ENCODE measurements at regions not wholly inside any gene's neighbourhood (a gene's known extent, or its start where the extent isn't known, plus 50 kb on each side); places are given as distances from the start of the nearest gene placed in this dataset.

DNA sequence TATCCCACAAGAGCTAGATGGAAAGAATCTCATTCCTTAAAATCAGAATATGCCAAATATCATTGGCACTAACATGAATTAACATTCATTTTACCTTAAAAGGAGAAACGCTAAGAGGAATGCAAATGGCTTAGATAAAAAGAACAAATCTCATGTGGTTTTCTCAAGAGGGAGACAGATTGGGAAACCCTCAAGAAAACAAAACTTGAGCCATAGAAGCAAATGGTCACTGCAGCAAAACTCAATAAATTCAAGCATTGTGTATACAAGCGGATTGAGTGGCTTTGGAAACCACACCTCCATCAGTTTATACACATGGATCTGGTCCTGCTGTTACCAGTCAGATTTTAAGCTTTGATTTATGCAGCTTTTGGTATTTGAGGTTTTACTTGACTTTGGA is 1331.8 kb upstream of the ZEB2 start:
- Histone ChIP-seq H3K9me3 (ENCODE audit: control insufficient read depth, insufficient read depth, low read depth, low read length) (no peaks in the 10 kb centered on the region), H3K4me2 (ENCODE audit: extremely low read depth, insufficient read depth, low read length) (no peak overlapping the region), H3K4me1 (ENCODE audit: control insufficient read depth, extremely low read depth, insufficient read depth, low read length) (no peaks in the 10 kb centered on the region), H3K4me3 (replicated peaks in 1 of 4; ENCODE audit: control extremely low read depth in 1 of 4, insufficient read depth in 1 of 4, low read depth in 3 of 4, low read length in 4 of 4) (no peak overlapping the region), H3K79me2 (ENCODE audit: control insufficient read depth, insufficient read depth, low read length) (no peaks in the 10 kb centered on the region), H3K9ac (ENCODE audit: insufficient read depth, low read length) (no peak overlapping the region), H3K27me3 (ENCODE audit: control insufficient read depth, insufficient read depth, low read length) (no peaks in the 10 kb centered on the region), H2AFZ (ENCODE audit: low read length) (no peak overlapping the region), H3K36me3 (ENCODE audit: control insufficient read depth, insufficient read depth, low read length) (no peaks in the 10 kb centered on the region), H4K20me1 (ENCODE audit: control insufficient read depth, extremely low read depth, insufficient read depth, low read length) (no peaks in the 10 kb centered on the region), H3K27ac (ENCODE audit: insufficient read depth, low read length) (no peak overlapping the region)
- peak; percentile 28 to 65 for DNase-seq (ENCODE audit: low read depth in 2 of 2)
- TF ChIP-seq, protein P1, sequence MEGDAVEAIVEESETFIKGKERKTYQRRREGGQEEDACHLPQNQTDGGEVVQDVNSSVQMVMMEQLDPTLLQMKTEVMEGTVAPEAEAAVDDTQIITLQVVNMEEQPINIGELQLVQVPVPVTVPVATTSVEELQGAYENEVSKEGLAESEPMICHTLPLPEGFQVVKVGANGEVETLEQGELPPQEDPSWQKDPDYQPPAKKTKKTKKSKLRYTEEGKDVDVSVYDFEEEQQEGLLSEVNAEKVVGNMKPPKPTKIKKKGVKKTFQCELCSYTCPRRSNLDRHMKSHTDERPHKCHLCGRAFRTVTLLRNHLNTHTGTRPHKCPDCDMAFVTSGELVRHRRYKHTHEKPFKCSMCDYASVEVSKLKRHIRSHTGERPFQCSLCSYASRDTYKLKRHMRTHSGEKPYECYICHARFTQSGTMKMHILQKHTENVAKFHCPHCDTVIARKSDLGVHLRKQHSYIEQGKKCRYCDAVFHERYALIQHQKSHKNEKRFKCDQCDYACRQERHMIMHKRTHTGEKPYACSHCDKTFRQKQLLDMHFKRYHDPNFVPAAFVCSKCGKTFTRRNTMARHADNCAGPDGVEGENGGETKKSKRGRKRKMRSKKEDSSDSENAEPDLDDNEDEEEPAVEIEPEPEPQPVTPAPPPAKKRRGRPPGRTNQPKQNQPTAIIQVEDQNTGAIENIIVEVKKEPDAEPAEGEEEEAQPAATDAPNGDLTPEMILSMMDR (conservative IDR thresholded peaks at IDR 0.05 in 1 of 2, IDR thresholded peaks at IDR 0.05 in 1 of 2; ENCODE audit: low read depth in 1 of 2, low read length in 2 of 2) = no peak
- TF ChIP-seq EZH2 (IDR thresholded peaks at IDR 0.05; ENCODE audit: low read length, missing control alignments) = no peak

DNA sequence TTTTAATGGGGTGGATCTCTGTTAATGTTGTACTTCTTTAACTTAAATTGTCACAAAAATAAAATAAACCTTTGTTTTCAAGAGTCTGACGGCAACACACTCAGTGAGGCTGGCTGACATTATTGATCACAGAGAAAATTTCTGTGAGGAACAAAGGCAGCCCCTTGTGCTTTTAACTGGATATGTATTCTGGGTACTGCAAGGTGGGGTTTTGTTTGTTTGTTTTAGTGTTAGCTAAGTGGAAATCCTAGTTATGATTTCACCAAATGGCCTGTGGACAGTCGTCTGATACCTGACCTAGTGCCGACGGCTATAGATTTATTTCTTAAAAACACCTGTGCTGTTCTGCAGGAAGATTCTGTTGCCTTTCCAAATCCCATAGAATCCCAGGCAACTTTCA is 1329.5 kb upstream of the ZEB2 start:
- no peak overlapping the region for H2AFZ ChIP-seq (ENCODE audit: low read length)

GRCh38 chr2:145846982-145847381 is 1327.1 kb upstream of the ZEB2 start:
- H3K9me3 ChIP-seq (ENCODE audit: control insufficient read depth, insufficient read depth, low read depth, low read length) = no peaks in the 10 kb centered on the region
- H3K79me2 ChIP-seq (ENCODE audit: control insufficient read depth, insufficient read depth, low read length) = no peaks in the 10 kb centered on the region
- H3K9ac ChIP-seq (ENCODE audit: insufficient read depth, low read length) = no peak overlapping the region
- H3K27ac ChIP-seq (ENCODE audit: insufficient read depth, low read length) = no peak overlapping the region
- no peak overlapping the region for H3K4me2 ChIP-seq (ENCODE audit: extremely low read depth, insufficient read depth, low read length)
- no peak for TF ChIP-seq EZH2 (IDR thresholded peaks at IDR 0.05; ENCODE audit: low read length, missing control alignments)
- TF ChIP-seq, protein P1 (conservative IDR thresholded peaks at IDR 0.05 in 1 of 2, IDR thresholded peaks at IDR 0.05 in 1 of 2; ENCODE audit: low read depth in 1 of 2, low read length in 2 of 2) = no peak
- H2AFZ ChIP-seq (ENCODE audit: low read length) = peak overlapping the region; percentile 28
- no peaks in the 10 kb centered on the region for H4K20me1 ChIP-seq (ENCODE audit: control insufficient read depth, extremely low read depth, insufficient read depth, low read length)
- peak in 1 of 2 donors; percentile 42 for DNase-seq (ENCODE audit: low read depth in 2 of 2)
- H3K4me1 ChIP-seq (ENCODE audit: control insufficient read depth, extremely low read depth, insufficient read depth, low read length) = no peaks in the 10 kb centered on the region
- no peaks in the 10 kb centered on the region for H3K27me3 ChIP-seq (ENCODE audit: control insufficient read depth, insufficient read depth, low read length)
- no peak overlapping the region for H3K4me3 ChIP-seq (replicated peaks in 1 of 4; ENCODE audit: control extremely low read depth in 1 of 4, insufficient read depth in 1 of 4, low read depth in 3 of 4, low read length in 4 of 4)
- no peaks in the 10 kb centered on the region for H3K36me3 ChIP-seq (ENCODE audit: control insufficient read depth, insufficient read depth, low read length)

More for the DNA sequence above, 1329.5 kb upstream of the ZEB2 start:
- Histone ChIP-seq H3K27ac (ENCODE audit: insufficient read depth, low read length) (no peak overlapping the region), H3K4me1 (ENCODE audit: control insufficient read depth, extremely low read depth, insufficient read depth, low read length) (no peaks in the 10 kb centered on the region), H3K79me2 (ENCODE audit: control insufficient read depth, insufficient read depth, low read length) (no peaks in the 10 kb centered on the region), H3K9ac (ENCODE audit: insufficient read depth, low read length) (no peak overlapping the region), H3K36me3 (ENCODE audit: control insufficient read depth, insufficient read depth, low read length) (no peaks in the 10 kb centered on the region), H3K4me3 (replicated peaks in 1 of 4; ENCODE audit: control extremely low read depth in 1 of 4, insufficient read depth in 1 of 4, low read depth in 3 of 4, low read length in 4 of 4) (no peak overlapping the region), H3K4me2 (ENCODE audit: extremely low read depth, insufficient read depth, low read length) (no peak overlapping the region), H3K27me3 (ENCODE audit: control insufficient read depth, insufficient read depth, low read length) (no peaks in the 10 kb centered on the region), H4K20me1 (ENCODE audit: control insufficient read depth, extremely low read depth, insufficient read depth, low read length) (no peaks in the 10 kb centered on the region), H3K9me3 (ENCODE audit: control insufficient read depth, insufficient read depth, low read depth, low read length) (no peaks in the 10 kb centered on the region)
- TF ChIP-seq, protein P1 (conservative IDR thresholded peaks at IDR 0.05 in 1 of 2, IDR thresholded peaks at IDR 0.05 in 1 of 2; ENCODE audit: low read depth in 1 of 2, low read length in 2 of 2) = no peak
- TF ChIP-seq EZH2 (IDR thresholded peaks at IDR 0.05; ENCODE audit: low read length, missing control alignments) = no peak
- DNase-seq (ENCODE audit: low read depth in 2 of 2) = no peak

Data from fibroblast of lung (primary cell).